NCI-H748 (cell line): ENCODE measurements at regions not wholly inside any gene's neighbourhood (a gene's known extent, or its start where the extent isn't known, plus 50 kb on each side); places are given as distances from the start of the nearest gene placed in this dataset.

ENCODE experiments used
- DNase-seq: peaks from one replicate; lab custom pipeline; 2025; ENCODE audit not compliant: unreplicated experiment; lab: John Stamatoyannopoulos, UW

DNA sequence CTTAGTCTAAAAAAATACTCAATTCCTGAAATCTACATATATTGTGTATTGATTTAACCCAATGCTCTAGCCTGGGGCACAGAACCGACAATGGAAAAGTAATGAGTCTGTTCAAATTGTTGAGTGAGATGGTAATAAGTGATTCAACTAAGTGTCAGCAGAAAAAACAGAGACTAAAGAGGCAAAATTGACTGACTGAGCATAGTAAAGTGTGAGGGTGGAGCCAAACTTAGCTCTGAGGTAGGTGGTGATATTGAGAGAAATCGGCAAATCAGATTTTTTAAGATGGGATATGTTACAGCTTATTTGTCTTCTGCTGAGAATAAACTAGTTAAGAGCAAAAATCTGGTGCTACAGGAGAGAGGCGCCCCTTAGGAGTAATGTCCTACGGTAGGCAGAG lies 764.0 kb upstream of the LRRN3 start:
- no peak for DNase-seq

- DNase-seq, result no peak
Measured at GRCh38 chr7:110336423-110336822, 754.5 kb upstream of the LRRN3 start.

DNA sequence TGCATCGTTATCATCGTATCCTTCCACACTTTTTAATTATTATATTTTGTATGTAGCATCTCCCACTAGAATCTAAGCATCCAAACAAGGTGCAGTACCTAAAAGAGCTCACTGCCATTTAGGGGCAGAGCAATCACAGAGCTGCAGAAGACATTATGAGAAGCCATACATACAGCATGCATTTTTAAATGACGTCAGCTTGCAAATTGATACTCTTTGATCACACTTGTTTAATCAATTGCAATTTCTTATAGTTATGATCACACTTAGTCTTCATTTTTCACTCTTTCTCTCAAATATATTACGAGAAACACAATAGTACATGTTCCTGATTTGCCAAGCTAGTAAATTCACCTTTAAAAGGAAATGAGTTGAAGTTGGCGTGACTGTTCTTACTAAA lies 753.3 kb upstream of the LRRN3 start:
- no peak for DNase-seq

- DNase-seq, result no peak
Measured at GRCh38 chr7:110347081-110347480, 743.8 kb upstream of the LRRN3 start.

DNA sequence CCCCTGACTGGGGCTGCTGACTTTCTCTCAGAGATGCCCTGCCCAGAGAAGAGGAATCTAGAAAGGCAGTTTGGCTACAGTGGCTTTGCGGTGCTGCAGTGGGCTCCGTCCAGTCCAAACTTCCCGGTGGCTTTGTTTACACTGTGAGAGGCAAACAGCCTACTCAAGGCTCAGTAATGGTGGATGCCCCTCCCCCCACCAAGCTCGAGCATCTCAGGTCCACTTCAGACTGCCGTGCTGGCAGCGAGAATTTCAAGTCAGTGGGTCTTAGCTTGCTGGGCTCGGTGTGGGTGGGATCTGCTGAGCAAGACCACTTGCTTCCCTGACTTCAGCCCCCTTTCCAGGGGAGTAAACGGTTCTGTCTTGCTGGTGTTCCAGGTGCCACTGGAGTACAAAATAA lies 734.5 kb upstream of the LRRN3 start:
- DNase-seq, result no peak

GRCh38 chr7:110358028-110358427 lies 732.9 kb upstream of the LRRN3 start:
- DNase-seq, result no peak

DNA sequence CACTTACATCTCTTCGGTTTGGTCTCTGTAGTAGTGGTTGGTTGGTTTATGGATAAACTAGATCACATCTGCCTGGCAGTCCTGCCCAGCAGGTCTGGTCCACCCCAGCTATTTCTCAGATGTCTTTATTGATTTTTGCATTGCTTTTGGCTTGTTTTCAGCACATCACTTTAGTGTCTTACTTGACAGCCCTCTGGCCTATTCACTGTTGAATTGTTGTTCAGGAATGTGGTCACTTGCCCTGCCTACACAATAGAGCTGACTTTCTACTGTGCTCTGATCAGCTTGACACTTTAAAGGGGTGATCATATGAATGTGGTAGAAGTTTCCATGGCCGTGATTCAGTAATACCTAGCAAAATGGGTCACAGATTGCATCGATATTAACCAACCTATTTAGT lies 719.2 kb upstream of the LRRN3 start:
- DNase-seq, result no peak

- no peak for DNase-seq
Measured at GRCh38 chr7:110372685-110373084, 718.2 kb upstream of the LRRN3 start.

DNA sequence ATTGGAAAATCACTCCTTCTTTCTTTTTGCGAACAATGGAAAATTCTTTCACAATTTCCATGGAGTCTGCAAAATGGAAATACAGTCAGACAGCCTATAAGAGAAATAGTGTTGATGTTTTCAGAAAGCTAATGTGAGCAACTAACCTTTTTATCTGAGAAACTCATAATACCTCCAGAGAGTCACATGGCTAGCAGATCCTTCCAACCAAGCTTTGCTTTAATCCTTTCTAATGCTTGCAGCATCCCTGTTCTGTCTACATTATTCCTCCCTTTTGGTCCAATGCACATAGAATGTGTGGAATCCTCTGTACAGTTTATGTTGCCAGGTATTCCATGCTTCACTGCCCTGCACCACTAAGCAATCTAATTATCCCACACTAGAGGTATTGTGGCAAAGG lies 717.5 kb upstream of the LRRN3 start:
- no peak for DNase-seq

- no peak for DNase-seq
Measured at GRCh38 chr7:110373859-110374258, 717.1 kb upstream of the LRRN3 start.

GRCh38 chr7:110375068-110375467 lies 715.9 kb upstream of the LRRN3 start:
- no peak for DNase-seq

- DNase-seq, result no peak
Measured at GRCh38 chr7:110382736-110383135, 708.2 kb upstream of the LRRN3 start.

- no peak for DNase-seq
Measured at GRCh38 chr7:110386006-110386405, 704.9 kb upstream of the LRRN3 start.

- DNase-seq, result no peak
Measured at GRCh38 chr7:110386913-110387312, 704.0 kb upstream of the LRRN3 start.

- DNase-seq, result no peak
Measured at GRCh38 chr7:110387689-110388088, 703.2 kb upstream of the LRRN3 start.

GRCh38 chr7:110388457-110388856 lies 702.5 kb upstream of the LRRN3 start:
- DNase-seq, result no peak

DNA sequence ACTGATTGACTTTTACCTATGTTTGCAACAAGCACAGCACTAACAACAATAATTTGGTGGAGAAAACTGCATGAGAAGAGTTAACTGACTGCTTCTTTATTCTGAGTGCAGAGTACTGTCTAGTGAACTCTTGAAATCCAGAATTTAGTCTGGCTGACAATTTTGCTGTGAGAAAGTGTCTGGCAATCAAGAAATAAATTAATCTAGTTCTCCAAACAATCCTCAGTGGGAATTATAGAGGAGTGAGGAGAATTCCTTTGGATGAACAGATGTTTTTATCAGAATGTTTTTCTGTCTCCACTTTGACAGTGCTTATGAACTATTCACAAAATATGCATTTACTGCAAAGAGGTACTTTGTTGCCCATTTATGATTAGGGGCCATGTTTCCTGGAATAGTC lies 694.9 kb upstream of the LRRN3 start:
- no peak for DNase-seq

- DNase-seq, result no peak
Measured at GRCh38 chr7:110397927-110398660, 692.8 kb upstream of the LRRN3 start.

DNA sequence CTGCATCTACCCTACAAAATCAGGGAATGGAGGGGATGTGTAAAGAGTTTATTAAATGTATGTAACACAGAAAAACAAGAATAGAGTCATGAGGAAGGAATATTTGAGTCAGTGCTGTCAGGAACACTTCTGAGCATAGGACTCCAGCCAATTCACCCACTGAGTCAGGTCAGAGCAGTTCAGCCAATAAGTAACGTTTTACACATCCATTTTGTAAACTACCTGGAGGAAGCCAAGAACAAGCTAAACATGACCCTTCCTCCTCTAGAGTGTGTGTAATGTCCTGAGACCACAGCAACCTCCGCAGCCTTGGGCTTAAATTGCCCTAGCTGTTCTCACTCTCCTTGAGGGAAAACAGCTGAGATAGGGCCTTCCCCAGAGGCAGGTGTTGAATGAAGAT lies 691.5 kb upstream of the LRRN3 start:
- no peak for DNase-seq

- DNase-seq, result no peak
Measured at GRCh38 chr7:110400411-110400810, 690.5 kb upstream of the LRRN3 start.

- DNase-seq, result no peak
Measured at GRCh38 chr7:110407242-110407641, 683.7 kb upstream of the LRRN3 start.

DNA sequence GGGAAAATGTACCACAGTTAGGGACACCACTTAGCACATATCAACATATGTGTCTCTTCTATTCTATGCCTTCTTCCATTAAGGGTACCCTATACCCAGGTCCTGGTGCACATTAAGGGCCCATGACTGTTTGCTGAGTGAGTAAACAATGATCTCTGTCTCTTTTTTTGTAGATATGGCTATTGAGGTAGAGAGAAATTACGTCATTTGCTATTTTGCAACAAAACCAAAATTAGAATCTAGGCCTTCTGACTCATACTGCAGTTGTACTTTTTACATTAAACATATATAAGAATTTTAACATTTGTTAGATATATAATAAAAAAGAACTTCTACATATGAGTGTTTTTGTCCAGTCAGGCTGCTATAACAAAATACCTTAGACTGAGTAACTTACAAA lies 683.2 kb upstream of the LRRN3 start:
- DNase-seq, result no peak

- no peak for DNase-seq
Measured at GRCh38 chr7:110412614-110413013, 678.3 kb upstream of the LRRN3 start.
